ENCODE measurements at regions not wholly inside any gene's neighbourhood (a gene's known extent, or its start where the extent isn't known, plus 50 kb on each side); places are given as distances from the start of the nearest gene placed in this dataset.

- TF ChIP-seq CTCF (IDR thresholded peaks at IDR 0.05) (no peak), CHD2 (IDR thresholded peaks at IDR 0.05; ENCODE audit: low read length, partially characterized antibody) (no peak), EP300 (IDR thresholded peaks at IDR 0.05) (no peak), POLR2A (IDR thresholded peaks at IDR 0.05; ENCODE audit: low read length) (no peak)
Observed at GRCh38 chr10:108862676-108863350, 1060.5 kb downstream of the XPNPEP1 start.
